ENCODE measurements at regions not wholly inside any gene's neighbourhood (a gene's known extent, or its start where the extent isn't known, plus 50 kb on each side); places are given as distances from the start of the nearest gene placed in this dataset.
A peak's percentile ranks its signal among the peaks of the same experiment; 100 is the strongest.

- BruUV-seq (replicated peaks), result no TSS peak
- H3K27ac Mint-ChIP-seq (ENCODE audit: unreplicated experiment), result no peak overlapping the region
- no peak overlapping the region for H3K4me3 Mint-ChIP-seq (ENCODE audit: low read depth, unreplicated experiment)
- no peak for DNase-seq
- no peaks in the 10 kb centered on the region for H3K9me3 Mint-ChIP-seq (ENCODE audit: low read depth, unreplicated experiment)
- TF ChIP-seq, protein P1, sequence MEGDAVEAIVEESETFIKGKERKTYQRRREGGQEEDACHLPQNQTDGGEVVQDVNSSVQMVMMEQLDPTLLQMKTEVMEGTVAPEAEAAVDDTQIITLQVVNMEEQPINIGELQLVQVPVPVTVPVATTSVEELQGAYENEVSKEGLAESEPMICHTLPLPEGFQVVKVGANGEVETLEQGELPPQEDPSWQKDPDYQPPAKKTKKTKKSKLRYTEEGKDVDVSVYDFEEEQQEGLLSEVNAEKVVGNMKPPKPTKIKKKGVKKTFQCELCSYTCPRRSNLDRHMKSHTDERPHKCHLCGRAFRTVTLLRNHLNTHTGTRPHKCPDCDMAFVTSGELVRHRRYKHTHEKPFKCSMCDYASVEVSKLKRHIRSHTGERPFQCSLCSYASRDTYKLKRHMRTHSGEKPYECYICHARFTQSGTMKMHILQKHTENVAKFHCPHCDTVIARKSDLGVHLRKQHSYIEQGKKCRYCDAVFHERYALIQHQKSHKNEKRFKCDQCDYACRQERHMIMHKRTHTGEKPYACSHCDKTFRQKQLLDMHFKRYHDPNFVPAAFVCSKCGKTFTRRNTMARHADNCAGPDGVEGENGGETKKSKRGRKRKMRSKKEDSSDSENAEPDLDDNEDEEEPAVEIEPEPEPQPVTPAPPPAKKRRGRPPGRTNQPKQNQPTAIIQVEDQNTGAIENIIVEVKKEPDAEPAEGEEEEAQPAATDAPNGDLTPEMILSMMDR (IDR thresholded peaks at IDR 0.05; ENCODE audit: unreplicated experiment), result no peak
- intact Hi-C loops (cut with micrococcal nuclease; ENCODE audit: unreplicated experiment), result no loop called here
- CTCF ChIA-PET, result no interaction called here
- no peaks in the 10 kb centered on the region for H3K4me1 Mint-ChIP-seq (ENCODE audit: low read depth, unreplicated experiment)
- H3K36me3 Mint-ChIP-seq (ENCODE audit: insufficient read depth, unreplicated experiment), result no peaks in the 10 kb centered on the region
- no peaks in the 10 kb centered on the region for H3K27me3 Mint-ChIP-seq (ENCODE audit: unreplicated experiment)
Observed at GRCh38 chrX:39125834-39126233, 324.6 kb downstream of the MID1IP1 start.

GRCh38 chrX:39133971-39134370 is 332.7 kb downstream of the MID1IP1 start:
- intact Hi-C loops (cut with micrococcal nuclease; ENCODE audit: unreplicated experiment), result no loop called here
- no TSS peak for BruUV-seq (replicated peaks)
- TF ChIP-seq, protein P1 (IDR thresholded peaks at IDR 0.05; ENCODE audit: unreplicated experiment), result no peak
- H3K4me3 Mint-ChIP-seq (ENCODE audit: low read depth, unreplicated experiment), result no peak overlapping the region
- no peak overlapping the region for H3K27ac Mint-ChIP-seq (ENCODE audit: unreplicated experiment)
- H3K9me3 Mint-ChIP-seq (ENCODE audit: low read depth, unreplicated experiment), result no peaks in the 10 kb centered on the region
- H3K27me3 Mint-ChIP-seq (ENCODE audit: unreplicated experiment), result no peaks in the 10 kb centered on the region
- H3K4me1 Mint-ChIP-seq (ENCODE audit: low read depth, unreplicated experiment), result no peaks in the 10 kb centered on the region
- peak; percentile 36 for DNase-seq
- CTCF ChIA-PET, result no interaction called here
- H3K36me3 Mint-ChIP-seq (ENCODE audit: insufficient read depth, unreplicated experiment), result no peaks in the 10 kb centered on the region

- no TSS peak for BruUV-seq (replicated peaks)
- no peaks in the 10 kb centered on the region for H3K36me3 Mint-ChIP-seq (ENCODE audit: insufficient read depth, unreplicated experiment)
- H3K4me3 Mint-ChIP-seq (ENCODE audit: low read depth, unreplicated experiment), result no peak overlapping the region
- no peaks in the 10 kb centered on the region for H3K9me3 Mint-ChIP-seq (ENCODE audit: low read depth, unreplicated experiment)
- no peak for DNase-seq
- CTCF ChIA-PET, result interaction anchor here (1.3 kb wide), 1 partner anchor 11 kb away, joined by 3 read pairs; no protein-coding TSS in a partner anchor
- intact Hi-C loops (cut with micrococcal nuclease; ENCODE audit: unreplicated experiment), result no loop called here
- no peaks in the 10 kb centered on the region for H3K27me3 Mint-ChIP-seq (ENCODE audit: unreplicated experiment)
- H3K4me1 Mint-ChIP-seq (ENCODE audit: low read depth, unreplicated experiment), result no peaks in the 10 kb centered on the region
- TF ChIP-seq, protein P1 (IDR thresholded peaks at IDR 0.05; ENCODE audit: unreplicated experiment), result no peak
- no peak overlapping the region for H3K27ac Mint-ChIP-seq (ENCODE audit: unreplicated experiment)
Observed at GRCh38 chrX:39137363-39137954, 336.2 kb downstream of the MID1IP1 start.

DNA sequence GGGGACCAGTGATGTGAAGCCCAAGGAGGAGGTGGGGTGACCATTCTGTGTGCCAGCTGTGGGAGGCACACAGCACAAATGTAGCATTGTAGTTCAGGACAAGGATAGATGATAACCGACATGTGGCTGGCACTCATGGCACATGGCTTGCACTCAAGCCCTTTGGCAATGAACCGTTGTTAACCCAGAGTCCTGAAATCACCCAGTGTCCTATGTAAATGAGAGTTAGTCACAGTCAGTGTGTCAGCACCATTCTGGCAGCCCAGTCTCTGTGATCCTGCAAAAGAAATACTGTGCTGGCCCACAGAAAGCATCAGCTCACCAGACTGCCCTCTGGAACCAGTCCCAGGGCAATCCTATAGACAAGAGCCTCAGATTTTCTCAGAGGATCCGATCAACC is 339.3 kb downstream of the MID1IP1 start:
- intact Hi-C loops (cut with micrococcal nuclease; ENCODE audit: unreplicated experiment), result no loop called here
- H3K27ac Mint-ChIP-seq (ENCODE audit: unreplicated experiment), result no peak overlapping the region
- no peaks in the 10 kb centered on the region for H3K36me3 Mint-ChIP-seq (ENCODE audit: insufficient read depth, unreplicated experiment)
- peaks cover 29% of the 10 kb centered on the region for H3K27me3 Mint-ChIP-seq (ENCODE audit: unreplicated experiment)
- BruUV-seq (replicated peaks), result no TSS peak
- no peaks in the 10 kb centered on the region for H3K4me1 Mint-ChIP-seq (ENCODE audit: low read depth, unreplicated experiment)
- CTCF ChIA-PET, result no interaction called here
- H3K4me3 Mint-ChIP-seq (ENCODE audit: low read depth, unreplicated experiment), result no peak overlapping the region
- TF ChIP-seq, protein P1 (IDR thresholded peaks at IDR 0.05; ENCODE audit: unreplicated experiment), result no peak
- no peak for DNase-seq
- no peaks in the 10 kb centered on the region for H3K9me3 Mint-ChIP-seq (ENCODE audit: low read depth, unreplicated experiment)

Data from Calu3 (cell line).